H1 (cell line): ENCODE measurements at regions not wholly inside any gene's neighbourhood (a gene's known extent, or its start where the extent isn't known, plus 50 kb on each side); places are given as distances from the start of the nearest gene placed in this dataset.

Experiments used
- CTCF ChIA-PET: fragments of 300-600 bp; sonication (Branson Sonifier 250); formaldehyde crosslinking; loops from one replicate; lab custom pipeline; 2021; ENCODE audit not compliant: partially characterized antibody; lab: Charles Lee
- POLR2A ChIA-PET: fragments of 300-600 bp; sonication (Branson Sonifier 250); formaldehyde crosslinking; loops from one replicate; lab custom pipeline; 2021; ENCODE audit warnings: inconsistent platforms; ENCODE audit not compliant: partially characterized antibody; lab: Charles Lee
- DNase-seq, 2 experiments: peaks; one replicate each; pipeline versions ENCODE4 v3.0.0 to v3.0.0-alpha.2; 2010 to 2022; ENCODE audit warnings: low spot score in 2 of 2, low read depth in 1 of 2, mixed read lengths in 1 of 2
- FAIRE-seq: peaks from 2 replicates; lab custom pipeline; 2011; peaks lifted over from hg19 to GRCh38; lab: Jason Lieb, UNC
- H2AFZ ChIP-seq: 2 replicates; pipeline ENCODE4 v1.8.1; 2012; ENCODE audit warnings: low read length, inconsistent platforms
- H2AK5ac ChIP-seq: 2 replicates; pipeline ENCODE4 v1.6.1; 2013; ENCODE audit warnings: low read depth, low read length
- H2BK120ac ChIP-seq: replicated peaks from 2 replicates; pipeline ENCODE3; 2013; ENCODE audit warnings: low read depth, low read length, inconsistent platforms
- H2BK12ac ChIP-seq: 2 replicates; pipeline ENCODE4 v1.6.1; 2013; ENCODE audit warnings: low read depth, low read length
- H2BK15ac ChIP-seq: 2 replicates; pipeline ENCODE4 v1.6.1; 2013; ENCODE audit warnings: low read length
- H2BK20ac ChIP-seq: 2 replicates; pipeline ENCODE4 v1.6.1; 2013; ENCODE audit warnings: low read length
- H2BK5ac ChIP-seq: 2 replicates; pipeline ENCODE4 v1.6.1; 2013; ENCODE audit warnings: low read depth, low read length
- H3K14ac ChIP-seq: 2 replicates; pipeline ENCODE4 v1.6.1; 2013; ENCODE audit warnings: inconsistent platforms; ENCODE audit not compliant: insufficient read length
- H3K18ac ChIP-seq: 2 replicates; pipeline ENCODE4 v1.6.1; 2013; ENCODE audit warnings: low read length; ENCODE audit errors: extremely low read depth
- H3K23ac ChIP-seq: 2 replicates; pipeline ENCODE4 v1.6.1; 2013; ENCODE audit warnings: inconsistent platforms; ENCODE audit not compliant: insufficient read length
- H3K23me2 ChIP-seq: 2 replicates; pipeline ENCODE4 v1.6.1; 2013; ENCODE audit warnings: low read depth, low read length
- H3K27ac ChIP-seq: 2 replicates; pipeline ENCODE4 v1.6.1; 2011; ENCODE audit warnings: low read depth, low read length, inconsistent platforms
- H3K27me3 ChIP-seq, 4 experiments: replicated peaks in 1 of 4; 1 replicate in 1 of 4; 2 replicates in 3 of 4; pipeline versions ENCODE4 v1.6.1 to v1.8.1; 2011 to 2013; ENCODE audit warnings: low read length in 3 of 4, mild to moderate bottlenecking in 3 of 4, inconsistent platforms in 2 of 4, mixed read lengths in 2 of 4, moderate library complexity in 1 of 4; ENCODE audit not compliant: control insufficient read depth in 3 of 4, insufficient read depth in 3 of 4; ENCODE audit errors: extremely low read depth in 1 of 4
- H3K36me3 ChIP-seq, 4 experiments: 2 replicates each; pipeline versions ENCODE4 v1.6.1 to v1.8.1; 2011 to 2013; ENCODE audit warnings: mild to moderate bottlenecking in 4 of 4, low read length in 3 of 4, moderate library complexity in 2 of 4, control low read depth in 1 of 4, inconsistent platforms in 1 of 4; ENCODE audit not compliant: insufficient read depth in 4 of 4, control insufficient read depth in 2 of 4
- H3K4ac ChIP-seq: replicated peaks from 2 replicates; pipeline ENCODE3; 2013; ENCODE audit warnings: low read length, low read depth, mixed read lengths, inconsistent platforms; ENCODE audit not compliant: insufficient read length
- H3K4me1 ChIP-seq, 4 experiments: replicated peaks in 1 of 4; 1 replicate in 1 of 4; 2 replicates in 3 of 4; pipeline versions ENCODE4 v1.6.1 to v1.8.1; 2011 to 2013; ENCODE audit warnings: low read length in 3 of 4, inconsistent platforms in 2 of 4, mixed read lengths in 1 of 4; ENCODE audit not compliant: insufficient read depth in 4 of 4, control insufficient read depth in 3 of 4
- H3K4me2 ChIP-seq, 2 experiments: 2 replicates each; pipeline versions ENCODE4 v1.6.1 to v1.8.1; 2011 to 2013; ENCODE audit warnings: low read depth in 2 of 2, low read length in 2 of 2, control low read depth in 1 of 2, inconsistent platforms in 1 of 2, mild to moderate bottlenecking in 1 of 2; ENCODE audit not compliant: insufficient read depth in 1 of 2
- H3K4me3 ChIP-seq, 4 experiments: fragments of 200-600, 300-600 bp in 1 of 4; sonication (generic), shearing (Covaris generic), sonication (Bioruptor Twin) in 1 of 4; 2 replicates each; pipeline versions ENCODE4 v1.5.1 to v1.8.1; 2011 to 2016; ENCODE audit warnings: low read length in 4 of 4, low read depth in 3 of 4, control low read depth in 2 of 4, inconsistent platforms in 2 of 4, mild to moderate bottlenecking in 2 of 4, mixed read lengths in 1 of 4, moderate library complexity in 1 of 4; ENCODE audit not compliant: insufficient read depth in 2 of 4; ENCODE audit errors: extremely low read depth in 1 of 4
- H3K56ac ChIP-seq: replicated peaks from 2 replicates; pipeline ENCODE3; 2013; ENCODE audit warnings: low read depth, mild to moderate bottlenecking, mixed read lengths, low read length, inconsistent platforms; ENCODE audit not compliant: insufficient read length
- H3K79me1 ChIP-seq: 2 replicates; pipeline ENCODE4 v1.6.1; 2013; ENCODE audit warnings: low read depth, low read length, control low read depth
- H3K79me2 ChIP-seq, 2 experiments: 2 replicates each; pipeline versions ENCODE4 v1.6.1 to v1.8.1; 2012 to 2013; ENCODE audit warnings: low read length in 2 of 2, mild to moderate bottlenecking in 2 of 2, inconsistent platforms in 1 of 2; ENCODE audit not compliant: insufficient read depth in 2 of 2, control insufficient read depth in 1 of 2
- H3K9ac ChIP-seq, 4 experiments: replicated peaks in 1 of 4; 1 replicate in 1 of 4; 2 replicates in 3 of 4; pipeline versions ENCODE4 v1.6.1 to v1.8.1; 2011 to 2013; ENCODE audit warnings: low read depth in 3 of 4, low read length in 3 of 4, control low read depth in 2 of 4, mild to moderate bottlenecking in 2 of 4, moderate library complexity in 2 of 4, inconsistent platforms in 1 of 4; ENCODE audit errors: extremely low read depth in 1 of 4
- H3K9me3 ChIP-seq, 2 experiments: 2 replicates each; pipeline versions ENCODE4 v1.6.1 to v1.8.1; 2012 to 2013; ENCODE audit warnings: mild to moderate bottlenecking in 2 of 2, moderate library complexity in 2 of 2, control low read depth in 1 of 2, inconsistent platforms in 1 of 2, low read depth in 1 of 2, low read length in 1 of 2, mixed read lengths in 1 of 2; ENCODE audit not compliant: insufficient read depth in 2 of 2
- H4K20me1 ChIP-seq, 2 experiments: replicated peaks in 1 of 2; 2 replicates each; pipeline versions ENCODE3 to v1.8.1; 2011 to 2013; ENCODE audit warnings: inconsistent platforms in 2 of 2, low read length in 2 of 2, mild to moderate bottlenecking in 1 of 2; ENCODE audit not compliant: insufficient read depth in 2 of 2, control insufficient read depth in 1 of 2
- H4K5ac ChIP-seq: 2 replicates; pipeline ENCODE4 v1.6.1; 2013; ENCODE audit warnings: low read length, low read depth, mixed read lengths, inconsistent platforms; ENCODE audit not compliant: insufficient read length
- H4K8ac ChIP-seq: 2 replicates; pipeline ENCODE4 v1.8.0; 2013; ENCODE audit warnings: mild to moderate bottlenecking, moderate library complexity, low read length, inconsistent platforms; ENCODE audit not compliant: insufficient read depth; ENCODE audit errors: extremely low read depth
- H4K91ac ChIP-seq: replicated peaks from 2 replicates; pipeline ENCODE3; 2013; ENCODE audit warnings: low read length, mixed read lengths, inconsistent platforms; ENCODE audit not compliant: insufficient read length
- BRCA1 ChIP-seq: IDR thresholded peaks from 2 replicates; pipeline ENCODE4 v1.6.1; 2012; ENCODE audit warnings: low read depth, low read length, improper control_type of control experiment
- NANOG ChIP-seq: IDR thresholded peaks from 2 replicates; pipeline ENCODE4 v1.6.1; 2011; ENCODE audit warnings: low read length, low read depth, mild to moderate bottlenecking, inconsistent platforms; ENCODE audit not compliant: insufficient read depth, poor library complexity, severe bottlenecking
- WGBS, 2 experiments: shearing (Covaris generic) in 1 of 2; methylation state at CpG; one replicate each; pipeline versions ENCODE4 v1.1.6 to v1.1.7; 2013 to 2015; ENCODE audit warnings: low lambda C conversion rate in 2 of 2, mixed read lengths in 2 of 2, inconsistent platforms in 1 of 2, low coverage in 1 of 2, missing lambda C conversion rate in 1 of 2; ENCODE audit not compliant: insufficient replicate concordance in 2 of 2, insufficient coverage in 1 of 2, insufficient read length in 1 of 2; ENCODE audit errors: extremely low coverage in 1 of 2, missing lambda C conversion rate in 1 of 2; 5-methylcytosine and 5-hydroxymethylcytosine counted together

DNA sequence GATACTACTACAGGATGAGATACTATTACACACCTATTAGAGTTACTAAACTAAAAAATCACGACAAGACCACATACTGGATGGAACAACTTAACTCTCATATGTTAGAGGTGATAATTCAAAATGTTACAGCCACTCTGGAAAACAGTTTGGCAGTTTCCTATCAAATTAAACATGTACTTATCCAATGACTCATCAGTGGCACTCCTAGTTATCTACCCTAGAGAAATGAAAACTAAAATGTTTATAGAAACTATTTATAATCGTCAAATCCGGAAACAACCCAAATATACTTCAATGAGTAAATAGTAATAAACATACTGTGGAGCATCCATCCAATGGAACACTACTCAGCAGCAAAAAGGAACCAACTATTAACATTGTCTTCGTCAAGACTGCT, 137.0 kb upstream of the RBBP8 start:
- no peak overlapping the region for H4K91ac ChIP-seq
- H4K20me1 ChIP-seq = no peaks in the 10 kb centered on the region
- no peak overlapping the region for H4K8ac ChIP-seq
- H3K23ac ChIP-seq = no peak overlapping the region
- ChIA-PET POLR2A (no interaction called here), CTCF (no interaction called here)
- H3K9me3 ChIP-seq = no peaks in the 10 kb centered on the region
- 0 out of 2 replicates have a peak, but pooled peaks cover 2% of the 10 kb centered on the region for H3K23me2 ChIP-seq
- no peak overlapping the region for H3K18ac ChIP-seq
- no peaks in the 10 kb centered on the region for H3K36me3 ChIP-seq
- no peaks in the 10 kb centered on the region for H3K79me1 ChIP-seq
- FAIRE-seq (no peak), DNase-seq (no peak)
- no peak overlapping the region for H3K4ac ChIP-seq
- WGBS, 2 experiments = 91% methylated on average over 4 of the region's 4 CpGs; no CpG with 5 or more reads in 1 of the 2 experiments
- H2BK120ac ChIP-seq = no peak overlapping the region
- H2AFZ ChIP-seq = no peak overlapping the region
- H3K27me3 ChIP-seq = no peaks in the 10 kb centered on the region
- no peak overlapping the region for H2BK12ac ChIP-seq
- no peak overlapping the region for H3K56ac ChIP-seq
- H2BK20ac ChIP-seq = no peak overlapping the region
- H2AK5ac ChIP-seq = no peak overlapping the region
- H3K4me1 ChIP-seq = no peaks in the 10 kb centered on the region; a peak in 1 of 7 replicates
- no peak overlapping the region for H2BK15ac ChIP-seq
- no peaks in the 10 kb centered on the region for H3K79me2 ChIP-seq
- no peak overlapping the region for H3K9ac ChIP-seq
- no peak overlapping the region for H3K27ac ChIP-seq
- no peak overlapping the region for H3K14ac ChIP-seq
- H3K4me3 ChIP-seq = no peak overlapping the region
- TF ChIP-seq BRCA1 (no peak), NANOG (no peak)
- H2BK5ac ChIP-seq = no peak overlapping the region
- no peak overlapping the region for H4K5ac ChIP-seq
- H3K4me2 ChIP-seq = no peak overlapping the region
